Right lobe of liver (tissue), 6 donors: ENCODE measurements at regions not wholly inside any gene's neighbourhood (a gene's known extent, or its start where the extent isn't known, plus 50 kb on each side); places are given as distances from the start of the nearest gene placed in this dataset.

Experiments
- ATAC-seq, 4 donors: fragments of 200-7000 bp; cut with Tn5 transposase; one replicate each; pipeline ENCODE4 v1.9.1; 2020; ENCODE audit warnings: mild to moderate bottlenecking in 4 of 4, moderate library complexity in 4 of 4
- DNase-seq, 3 donors: peaks; one replicate each; pipeline ENCODE4 v3.0.0-alpha.2; 2020
- H3K27ac ChIP-seq, 3 donors: fragments of 200-600 bp; one replicate each; pipeline ENCODE4 v1.8.0; 2022
- H3K27me3 ChIP-seq, 2 donors: fragments of 200-600 bp; one replicate each; pipeline ENCODE4 v1.8.0; 2022
- H3K36me3 ChIP-seq, 4 donors: fragments of 200-600 bp; sonication (generic) in 1 of 4; one replicate each; pipeline versions ENCODE4 v1.5.1 to v1.8.0; 2017 to 2022; ENCODE audit warnings: control low read depth in 1 of 4
- H3K4me1 ChIP-seq, 4 donors: fragments of 200-600 bp; sonication (generic) in 1 of 4; one replicate each; pipeline versions ENCODE4 v1.5.1 to v1.8.0; 2017 to 2022; ENCODE audit warnings: control low read depth in 1 of 4
- H3K4me3 ChIP-seq, 3 donors: fragments of 200-600 bp; one replicate each; pipeline ENCODE4 v1.8.0; 2022
- H3K9me3 ChIP-seq, 4 donors: fragments of 200-600 bp; sonication (generic) in 1 of 4; one replicate each; pipeline versions ENCODE4 v1.5.1 to v1.8.0; 2017 to 2022; ENCODE audit warnings: control low read depth in 1 of 4
- CTCF ChIP-seq, 4 donors: fragments of 200-600 bp in 3 of 4; fragments of 450-650 bp in 1 of 4; IDR thresholded peaks; one replicate each; pipeline versions ENCODE4 v1.5.1 to v1.8.0; 2016 to 2022; ENCODE audit warnings: antibody characterized with exemption in 4 of 4, mild to moderate bottlenecking in 2 of 4
- POLR2A ChIP-seq: fragments of 450-650 bp; IDR thresholded peaks from one replicate; pipeline ENCODE4 v1.6.1; 2017; ENCODE audit warnings: antibody characterized with exemption, mild to moderate bottlenecking
- WGBS: methylation state at CpG from one replicate; pipeline ENCODE4 v1.1.6; 2018; ENCODE audit warnings: low coverage, low lambda C conversion rate; ENCODE audit not compliant: insufficient coverage; ENCODE audit errors: missing lambda C conversion rate; 5-methylcytosine and 5-hydroxymethylcytosine counted together
- intact Hi-C, 2 donors: fragments of 100-400 bp; cut with DNase I; formaldehyde crosslinking; loops; one replicate each; pipeline versions ENCODE4 v1.11.2 to v1.14.1; 2022
- donor health status: DM: no; HTN: yes; CAD: no.
- donor health status: DM: no; HTN: no; CAD: no.
- donor health status: DM: no; HTN: no; CAD: no.
- donor health status: DM: no; HTN: yes; CAD: no.
- donor health status: DM: no; HTN: yes; CAD: no.

- no peak for TF ChIP-seq POLR2A
- TF ChIP-seq CTCF (IDR thresholded peaks at IDR 0.05), result no peak
- ATAC-seq (no peak), DNase-seq (no peak)
- Histone ChIP-seq H3K4me1 (no peaks in the 10 kb centered on the region), H3K4me3 (no peak overlapping the region), H3K27ac (no peak overlapping the region), H3K27me3 (no peaks in the 10 kb centered on the region), H3K9me3 (no peaks in the 10 kb centered on the region), H3K36me3 (no peaks in the 10 kb centered on the region)
- 73% methylated on average over 5 of the region's 5 CpGs for WGBS
- intact Hi-C loops, result no loop called here
Measured at GRCh38 chr21:38177919-38178652, 78.7 kb upstream of the KCNJ15 start.

- ATAC-seq (no peak), DNase-seq (no peak)
- Histone ChIP-seq H3K36me3 (no peaks in the 10 kb centered on the region), H3K27ac (no peak overlapping the region), H3K9me3 (no peaks in the 10 kb centered on the region), H3K27me3 (no peaks in the 10 kb centered on the region), H3K4me3 (no peak overlapping the region), H3K4me1 (no peaks in the 10 kb centered on the region)
- TF ChIP-seq CTCF (IDR thresholded peaks at IDR 0.05) (no peak), POLR2A (no peak)
- intact Hi-C loops, result no loop called here
- WGBS, result 71% methylated on average over 4 of the region's 6 CpGs
Measured at GRCh38 chr21:38178653-38179470, 77.9 kb upstream of the KCNJ15 start.

GRCh38 chr21:38179511-38179910 is 77.3 kb upstream of the KCNJ15 start:
- no peak for ATAC-seq

GRCh38 chr21:38181096-38181495 is 75.7 kb upstream of the KCNJ15 start:
- intact Hi-C loops, result no loop called here
- WGBS, result 65% methylated on average over 4 of the region's 4 CpGs
- no peaks in the 10 kb centered on the region for H3K27me3 ChIP-seq
- H3K9me3 ChIP-seq, result peaks cover 0 to 4% (median 0%) of the 10 kb centered on the region in 4 donors
- H3K4me1 ChIP-seq, result no peaks in the 10 kb centered on the region
- TF ChIP-seq CTCF (IDR thresholded peaks at IDR 0.05), result no peak
- no peak for TF ChIP-seq POLR2A
- no peak overlapping the region for H3K27ac ChIP-seq
- no peaks in the 10 kb centered on the region for H3K36me3 ChIP-seq
- DNase-seq (no peak), ATAC-seq (no peak)
- no peak overlapping the region for H3K4me3 ChIP-seq

More at GRCh38 chr21:38179511-38179910, 77.3 kb upstream of the KCNJ15 start:
- Histone ChIP-seq H3K27ac (no peak overlapping the region), H3K9me3 (no peaks in the 10 kb centered on the region), H3K4me1 (no peaks in the 10 kb centered on the region), H3K27me3 (no peaks in the 10 kb centered on the region), H3K4me3 (no peak overlapping the region), H3K36me3 (no peaks in the 10 kb centered on the region)
- 55% methylated on average over 1 of the region's 2 CpGs for WGBS
- TF ChIP-seq POLR2A (no peak), CTCF (IDR thresholded peaks at IDR 0.05) (no peak)
- DNase-seq, result no peak
- intact Hi-C loops, result no loop called here
